Left lung (tissue), 4 donors: ENCODE measurements at regions not wholly inside any gene's neighbourhood (a gene's known extent, or its start where the extent isn't known, plus 50 kb on each side); places are given as distances from the start of the nearest gene placed in this dataset.
A peak's percentile ranks its signal among the peaks of the same experiment; 100 is the strongest.

Experiments
- ATAC-seq: fragments of 200-7000 bp; cut with Tn5 transposase; one replicate; pipeline ENCODE4 v1.9.1; 2020; ENCODE audit warnings: moderate library complexity
- DNase-seq, 4 donors: peaks; one replicate each; pipeline ENCODE4 v3.0.0-alpha.2; 2013 to 2020
- H3K27ac ChIP-seq, 2 donors: fragments of 200-600 bp; sonication (generic) in 1 of 2; one replicate each; pipeline versions ENCODE4 v1.5.0 to v1.8.0; 2020 to 2021
- H3K27me3 ChIP-seq, 2 donors: fragments of 200-600 bp; sonication (generic) in 1 of 2; one replicate each; pipeline versions ENCODE4 v1.5.0 to v1.8.0; 2020 to 2021
- H3K36me3 ChIP-seq, 2 donors: fragments of 200-600 bp; sonication (generic) in 1 of 2; one replicate each; pipeline versions ENCODE4 v1.5.0 to v1.8.0; 2020 to 2021
- H3K4me1 ChIP-seq, 2 donors: fragments of 200-600 bp; one replicate each; pipeline ENCODE4 v1.8.0; 2021
- H3K4me3 ChIP-seq, 2 donors: fragments of 200-600 bp; sonication (generic) in 1 of 2; one replicate each; pipeline versions ENCODE4 v1.5.0 to v1.8.0; 2020 to 2021; ENCODE audit warnings: mild to moderate bottlenecking in 1 of 2
- H3K9me3 ChIP-seq, 2 donors: fragments of 200-600 bp; sonication (generic) in 1 of 2; one replicate each; pipeline versions ENCODE4 v1.5.0 to v1.8.0; 2020 to 2021
- intact Hi-C, 2 donors: fragments of 100-400 bp; cut with DNase I; formaldehyde crosslinking; loops; one replicate each; pipeline versions ENCODE4 v1.11.2 to v1.14.2; 2022
- TF ChIP-seq, protein P1 (sequence below), 2 donors: fragments of 200-600 bp; sonication (generic) in 1 of 2; IDR thresholded peaks; one replicate each; pipeline versions ENCODE4 v1.5.0 to v1.8.0; 2021; ENCODE audit warnings: antibody characterized with exemption in 2 of 2
- donor health status: DM: no; HTN: yes; CAD: no.
- donor health status: DM: no; HTN: no; CAD: no.

DNA sequence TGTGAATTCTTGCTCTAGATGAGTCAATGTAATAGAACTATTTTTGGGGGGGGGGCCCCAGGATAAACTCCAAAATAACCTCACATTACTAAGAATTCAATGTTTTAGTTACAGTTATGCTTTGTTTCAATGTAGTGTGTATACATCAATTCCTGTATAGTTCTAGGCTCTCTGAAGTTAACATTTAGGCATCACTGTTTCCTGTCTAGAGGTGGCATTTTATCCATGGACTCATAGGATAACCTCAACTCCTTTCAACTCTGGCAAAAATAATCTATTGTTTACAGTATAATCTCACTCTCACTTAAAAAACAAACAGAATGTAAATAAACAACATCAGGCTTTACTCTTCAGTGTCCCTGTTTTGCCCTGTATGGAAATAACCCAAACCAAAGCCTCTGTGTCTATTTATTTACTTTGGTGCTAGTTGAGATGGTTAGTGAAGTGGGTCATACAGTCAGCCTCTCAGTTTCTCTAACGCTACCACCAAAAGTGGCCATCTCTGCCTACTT, 79.3 kb upstream of the MMADHC start:
- Histone ChIP-seq H3K4me1 (no peaks in the 10 kb centered on the region), H3K27ac (no peak overlapping the region), H3K36me3 (no peaks in the 10 kb centered on the region), H3K9me3 (no peaks in the 10 kb centered on the region), H3K4me3 (no peak overlapping the region), H3K27me3 (no peaks in the 10 kb centered on the region)
- TF ChIP-seq, protein P1, sequence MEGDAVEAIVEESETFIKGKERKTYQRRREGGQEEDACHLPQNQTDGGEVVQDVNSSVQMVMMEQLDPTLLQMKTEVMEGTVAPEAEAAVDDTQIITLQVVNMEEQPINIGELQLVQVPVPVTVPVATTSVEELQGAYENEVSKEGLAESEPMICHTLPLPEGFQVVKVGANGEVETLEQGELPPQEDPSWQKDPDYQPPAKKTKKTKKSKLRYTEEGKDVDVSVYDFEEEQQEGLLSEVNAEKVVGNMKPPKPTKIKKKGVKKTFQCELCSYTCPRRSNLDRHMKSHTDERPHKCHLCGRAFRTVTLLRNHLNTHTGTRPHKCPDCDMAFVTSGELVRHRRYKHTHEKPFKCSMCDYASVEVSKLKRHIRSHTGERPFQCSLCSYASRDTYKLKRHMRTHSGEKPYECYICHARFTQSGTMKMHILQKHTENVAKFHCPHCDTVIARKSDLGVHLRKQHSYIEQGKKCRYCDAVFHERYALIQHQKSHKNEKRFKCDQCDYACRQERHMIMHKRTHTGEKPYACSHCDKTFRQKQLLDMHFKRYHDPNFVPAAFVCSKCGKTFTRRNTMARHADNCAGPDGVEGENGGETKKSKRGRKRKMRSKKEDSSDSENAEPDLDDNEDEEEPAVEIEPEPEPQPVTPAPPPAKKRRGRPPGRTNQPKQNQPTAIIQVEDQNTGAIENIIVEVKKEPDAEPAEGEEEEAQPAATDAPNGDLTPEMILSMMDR (IDR thresholded peaks at IDR 0.05), result no peak
- ATAC-seq, result no peak
- DNase-seq, result peak in 1 of 4 donors; percentile 13
- intact Hi-C loops, result no loop called here

DNA sequence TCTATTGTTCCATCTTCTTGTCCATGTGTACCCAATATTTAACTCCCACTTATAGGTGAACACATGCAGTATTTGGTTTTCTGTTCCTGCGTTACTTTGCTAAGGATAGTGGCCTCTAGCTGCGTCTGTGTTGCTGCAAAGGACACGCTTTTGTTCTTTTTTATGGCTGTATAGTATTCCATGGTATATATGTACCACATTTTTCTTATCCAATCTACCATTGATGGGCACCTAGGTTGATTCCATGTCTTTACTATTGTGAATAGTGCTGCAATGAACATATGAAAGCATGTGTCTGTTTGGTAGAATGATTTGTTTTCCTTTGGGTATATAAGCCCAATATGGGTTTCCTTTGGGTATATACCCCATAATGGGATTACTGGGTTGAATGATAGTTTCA, 77.3 kb upstream of the MMADHC start:
- ATAC-seq (no peak), DNase-seq (no peak)
- intact Hi-C loops, result no loop called here
- Histone ChIP-seq H3K27ac (no peak overlapping the region), H3K27me3 (no peaks in the 10 kb centered on the region), H3K4me1 (no peaks in the 10 kb centered on the region), H3K9me3 (no peaks in the 10 kb centered on the region), H3K36me3 (no peaks in the 10 kb centered on the region), H3K4me3 (no peak overlapping the region)
- TF ChIP-seq, protein P1 (IDR thresholded peaks at IDR 0.05), result no peak

DNA sequence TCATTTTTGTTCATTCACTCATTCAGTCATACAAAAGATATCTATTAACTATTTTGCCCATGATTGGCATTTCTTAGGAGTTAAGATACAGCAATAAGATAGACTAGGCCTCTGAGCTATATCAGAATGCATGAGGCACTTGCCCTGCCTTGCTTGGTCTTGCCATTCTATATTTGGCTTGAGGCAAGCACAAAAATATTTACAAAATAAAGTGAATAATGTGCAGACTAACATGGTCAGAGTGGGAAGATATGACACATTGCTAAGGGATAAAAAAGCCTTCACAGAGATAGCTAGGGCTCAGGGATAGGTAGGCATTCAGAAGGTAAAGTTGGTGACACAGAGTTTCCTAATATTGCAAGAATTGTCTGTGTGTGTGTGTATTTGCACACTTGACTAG, 75.0 kb upstream of the MMADHC start:
- Histone ChIP-seq H3K4me3 (no peak overlapping the region), H3K4me1 (no peaks in the 10 kb centered on the region), H3K27me3 (no peaks in the 10 kb centered on the region), H3K9me3 (no peaks in the 10 kb centered on the region), H3K27ac (no peak overlapping the region), H3K36me3 (no peaks in the 10 kb centered on the region)
- no peak for ATAC-seq
- no peak for DNase-seq
- intact Hi-C loops, result no loop called here
- TF ChIP-seq, protein P1 (IDR thresholded peaks at IDR 0.05), result no peak

DNA sequence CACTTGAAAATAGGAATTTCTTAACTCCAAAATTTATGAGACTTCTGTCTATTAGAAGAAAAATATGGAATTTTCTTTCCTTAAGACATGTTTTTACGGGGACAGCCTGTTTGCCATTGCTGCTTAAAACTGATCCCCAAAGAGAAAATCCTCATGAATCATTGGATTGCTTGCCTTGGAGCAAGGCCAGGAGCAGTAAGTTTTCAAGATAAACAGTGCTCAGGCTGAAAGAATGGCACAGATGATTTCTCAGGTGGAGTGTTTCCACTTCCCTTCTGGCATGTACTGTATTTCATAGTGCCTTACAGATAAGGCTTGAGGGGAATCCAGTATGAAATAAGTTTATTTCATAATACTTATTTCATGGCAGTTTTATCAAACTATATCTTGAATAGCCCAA, 74.3 kb upstream of the MMADHC start:
- Histone ChIP-seq H3K27ac (no peak overlapping the region), H3K27me3 (no peaks in the 10 kb centered on the region), H3K4me1 (no peaks in the 10 kb centered on the region), H3K9me3 (no peaks in the 10 kb centered on the region), H3K36me3 (no peaks in the 10 kb centered on the region), H3K4me3 (no peak overlapping the region)
- ATAC-seq, result peak; percentile 92
- intact Hi-C loops, result no loop called here
- TF ChIP-seq, protein P1 (IDR thresholded peaks at IDR 0.05), result no peak
- peak in 1 of 4 donors; percentile 20 for DNase-seq

DNA sequence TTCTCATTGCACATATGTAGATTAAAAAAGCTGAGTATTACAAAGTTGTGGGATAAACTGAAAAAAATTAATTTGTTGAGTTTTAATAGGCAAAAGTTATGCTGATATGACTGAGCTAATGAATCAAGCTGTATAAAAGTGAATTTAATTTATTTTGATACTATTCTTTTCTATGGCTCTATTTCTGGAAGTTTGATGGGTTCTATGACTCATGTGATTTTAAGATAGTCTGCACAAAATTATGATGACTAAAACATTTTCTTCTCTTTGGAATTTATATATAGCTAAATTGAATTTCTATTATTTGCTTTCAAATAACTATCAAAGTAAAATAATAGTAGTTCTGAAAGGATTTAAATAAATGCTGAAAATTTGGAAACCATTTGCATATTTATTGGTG, 71.0 kb upstream of the MMADHC start:
- Histone ChIP-seq H3K4me3 (no peak overlapping the region), H3K9me3 (peaks cover 0 to 6% of the 10 kb centered on the region in 2 donors), H3K27ac (no peak overlapping the region), H3K27me3 (no peaks in the 10 kb centered on the region), H3K36me3 (no peaks in the 10 kb centered on the region), H3K4me1 (no peaks in the 10 kb centered on the region)
- TF ChIP-seq, protein P1 (IDR thresholded peaks at IDR 0.05), result no peak
- DNase-seq (no peak), ATAC-seq (no peak)
- intact Hi-C loops, result no loop called here
